ENCODE measurements at regions not wholly inside any gene's neighbourhood (a gene's known extent, or its start where the extent isn't known, plus 50 kb on each side); places are given as distances from the start of the nearest gene placed in this dataset.

DNA sequence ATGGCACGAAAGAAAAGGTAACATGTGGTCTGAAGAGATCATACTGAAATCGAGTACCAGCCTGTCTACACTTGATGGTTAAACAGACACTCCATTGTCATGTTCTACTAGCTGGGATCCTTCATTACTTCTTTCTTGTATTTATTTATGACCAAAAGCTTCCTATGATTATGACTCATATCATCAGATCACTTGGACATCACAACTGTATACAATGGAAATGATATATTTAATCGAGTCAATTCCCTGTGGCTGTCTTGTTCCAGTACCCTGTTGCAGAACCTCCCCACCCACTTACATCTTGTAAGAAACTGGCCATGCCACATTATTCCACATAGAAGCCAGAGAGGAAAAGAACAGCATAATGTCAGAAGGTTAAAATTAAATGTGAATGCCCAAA lies 358.9 kb downstream of the ZEB2 start:
- no peak for DNase-seq (ENCODE audit: low read depth)
- TF ChIP-seq, protein P1, sequence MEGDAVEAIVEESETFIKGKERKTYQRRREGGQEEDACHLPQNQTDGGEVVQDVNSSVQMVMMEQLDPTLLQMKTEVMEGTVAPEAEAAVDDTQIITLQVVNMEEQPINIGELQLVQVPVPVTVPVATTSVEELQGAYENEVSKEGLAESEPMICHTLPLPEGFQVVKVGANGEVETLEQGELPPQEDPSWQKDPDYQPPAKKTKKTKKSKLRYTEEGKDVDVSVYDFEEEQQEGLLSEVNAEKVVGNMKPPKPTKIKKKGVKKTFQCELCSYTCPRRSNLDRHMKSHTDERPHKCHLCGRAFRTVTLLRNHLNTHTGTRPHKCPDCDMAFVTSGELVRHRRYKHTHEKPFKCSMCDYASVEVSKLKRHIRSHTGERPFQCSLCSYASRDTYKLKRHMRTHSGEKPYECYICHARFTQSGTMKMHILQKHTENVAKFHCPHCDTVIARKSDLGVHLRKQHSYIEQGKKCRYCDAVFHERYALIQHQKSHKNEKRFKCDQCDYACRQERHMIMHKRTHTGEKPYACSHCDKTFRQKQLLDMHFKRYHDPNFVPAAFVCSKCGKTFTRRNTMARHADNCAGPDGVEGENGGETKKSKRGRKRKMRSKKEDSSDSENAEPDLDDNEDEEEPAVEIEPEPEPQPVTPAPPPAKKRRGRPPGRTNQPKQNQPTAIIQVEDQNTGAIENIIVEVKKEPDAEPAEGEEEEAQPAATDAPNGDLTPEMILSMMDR (IDR thresholded peaks at IDR 0.05; ENCODE audit: insufficient read depth, low read length) = no peak
- no peak overlapping the region for H3K4me3 ChIP-seq (ENCODE audit: low read depth, low read length)

DNA sequence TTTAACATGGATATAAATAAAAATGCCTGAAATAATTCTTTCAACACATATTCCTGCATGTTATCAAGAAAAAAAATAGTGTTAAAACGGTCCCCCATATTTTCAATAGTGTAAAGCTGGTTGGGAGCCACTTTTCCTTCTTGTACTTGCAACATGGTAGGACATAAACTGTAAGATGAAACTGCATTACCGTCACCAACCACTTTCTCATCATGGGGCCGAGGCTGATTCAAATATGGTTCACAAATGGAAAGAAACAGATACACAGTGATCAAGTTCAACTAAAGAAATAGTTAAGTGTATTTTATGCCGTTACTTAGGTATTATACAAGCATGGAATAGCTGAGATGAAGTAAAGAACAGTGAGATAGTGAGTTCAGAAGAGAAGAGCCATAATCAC lies 360.7 kb downstream of the ZEB2 start:
- TF ChIP-seq, protein P1 (IDR thresholded peaks at IDR 0.05; ENCODE audit: insufficient read depth, low read length) = peak; percentile 16
- H3K4me3 ChIP-seq (ENCODE audit: low read depth, low read length) = no peak overlapping the region
- DNase-seq (ENCODE audit: low read depth) = no peak

DNA sequence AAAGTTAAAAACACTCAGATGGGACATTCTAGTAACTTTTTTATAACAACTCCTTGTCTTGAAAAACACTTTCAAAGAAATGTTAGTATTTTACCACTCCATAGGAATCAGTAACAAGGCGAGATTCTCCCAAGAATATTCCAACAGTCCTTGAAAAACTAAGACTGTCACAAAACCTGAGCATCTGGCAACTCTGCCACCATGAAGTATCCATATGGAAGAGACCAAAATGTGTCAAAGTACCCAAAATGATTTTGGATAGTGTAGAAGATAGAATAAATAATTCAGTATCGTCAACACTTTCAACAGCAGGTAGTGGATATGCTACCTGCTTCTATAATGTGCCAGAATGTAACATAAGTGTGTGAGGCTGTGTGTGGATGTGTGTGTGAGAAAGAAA lies 361.8 kb downstream of the ZEB2 start:
- no peak overlapping the region for H3K4me3 ChIP-seq (ENCODE audit: low read depth, low read length)
- no peak for DNase-seq (ENCODE audit: low read depth)
- TF ChIP-seq, protein P1 (IDR thresholded peaks at IDR 0.05; ENCODE audit: insufficient read depth, low read length) = no peak

DNA sequence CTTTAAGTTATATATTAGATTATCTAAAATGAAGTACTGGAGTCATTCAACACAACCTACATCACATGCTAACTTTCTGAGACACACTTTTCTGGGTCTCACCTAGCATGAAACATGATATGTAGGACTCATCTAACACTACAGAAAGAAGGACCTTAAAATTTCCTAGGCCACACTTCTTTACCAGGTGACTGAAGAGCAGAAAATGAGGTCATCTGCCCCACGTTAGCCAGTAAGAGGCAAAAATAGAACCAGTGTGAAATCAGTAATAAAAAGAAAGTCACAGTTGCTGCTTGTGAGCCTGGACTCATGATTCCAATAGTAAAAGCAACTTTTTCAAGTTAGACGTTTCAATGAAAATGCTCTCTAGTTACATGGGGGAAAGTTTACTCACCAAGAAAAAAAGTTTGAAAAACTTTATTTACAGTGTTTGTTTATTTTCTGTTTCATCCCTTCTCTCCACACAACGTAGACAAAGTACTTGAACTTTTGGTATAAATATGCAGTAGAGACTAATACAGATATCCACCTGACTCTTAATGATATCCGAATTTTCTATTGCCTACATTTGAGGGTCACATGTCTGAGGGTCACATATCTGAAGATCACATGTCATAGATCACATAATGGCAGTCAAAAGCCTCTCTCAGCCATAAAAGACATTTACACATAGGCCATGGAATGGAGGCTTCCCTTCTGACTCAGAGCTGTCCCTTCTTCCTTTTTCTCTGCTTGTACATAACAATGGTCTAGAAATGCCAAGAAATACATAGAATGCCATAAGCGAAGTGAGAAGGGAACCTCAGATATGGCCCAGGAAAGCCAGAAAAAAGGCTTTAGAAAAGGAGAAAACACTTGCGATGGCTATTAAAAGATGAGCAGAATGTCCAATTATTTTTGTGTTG lies 362.9 kb downstream of the ZEB2 start:
- no peak overlapping the region for H3K4me3 ChIP-seq (ENCODE audit: low read depth, low read length)
- DNase-seq (ENCODE audit: low read depth) = no peak
- TF ChIP-seq, protein P1 (IDR thresholded peaks at IDR 0.05; ENCODE audit: insufficient read depth, low read length) = no peak

DNA sequence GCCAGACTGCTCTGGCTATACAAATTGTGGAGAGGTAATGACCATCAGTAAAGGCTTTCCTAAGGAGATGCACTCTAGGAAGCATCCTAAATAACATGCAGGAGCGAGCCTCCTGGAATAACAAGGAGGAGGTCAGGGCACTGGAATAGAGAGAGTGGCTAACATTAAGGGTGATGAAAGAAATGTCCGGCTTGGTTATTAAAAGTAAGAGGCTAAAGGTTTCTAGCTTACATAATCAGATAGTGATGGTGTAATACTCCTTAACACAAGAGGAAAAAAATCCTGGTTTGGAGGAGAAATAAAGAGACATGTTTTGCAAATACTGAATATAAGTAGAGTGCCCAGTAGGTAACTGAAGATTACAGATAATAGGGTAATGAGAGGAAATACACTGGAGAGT lies 365.7 kb downstream of the ZEB2 start:
- no peak overlapping the region for H3K4me3 ChIP-seq (ENCODE audit: low read depth, low read length)
- TF ChIP-seq, protein P1 (IDR thresholded peaks at IDR 0.05; ENCODE audit: insufficient read depth, low read length) = no peak
- peak; percentile 27 for DNase-seq (ENCODE audit: low read depth)

DNA sequence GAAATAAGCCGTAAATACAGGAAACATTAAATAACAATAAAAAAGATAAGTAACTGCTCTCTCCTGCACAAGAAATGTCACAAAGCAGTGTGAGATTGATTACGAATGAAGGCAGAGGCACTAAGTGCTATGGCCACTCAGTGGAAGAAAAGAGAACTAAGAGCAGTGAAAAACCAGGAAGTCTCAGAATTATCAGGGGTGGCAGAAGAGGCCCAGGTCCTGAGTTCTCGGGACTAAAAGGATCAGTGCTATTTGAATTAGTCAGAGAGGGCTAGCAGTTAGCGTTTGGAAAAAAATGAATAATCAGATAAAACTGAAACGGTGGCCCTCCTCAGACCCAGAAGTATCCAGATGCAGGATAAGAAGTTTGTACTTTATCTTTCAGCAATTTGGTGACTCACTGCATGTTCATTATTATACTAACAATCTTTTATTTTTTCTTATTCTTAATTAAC lies 367.1 kb downstream of the ZEB2 start:
- TF ChIP-seq, protein P1 (IDR thresholded peaks at IDR 0.05; ENCODE audit: insufficient read depth, low read length) = peak; percentile 34
- no peak overlapping the region for H3K4me3 ChIP-seq (ENCODE audit: low read depth, low read length)
- peak; percentile 53 for DNase-seq (ENCODE audit: low read depth)
